Ovary (tissue), 3 donors: ENCODE measurements at regions not wholly inside any gene's neighbourhood (a gene's known extent, or its start where the extent isn't known, plus 50 kb on each side); places are given as distances from the start of the nearest gene placed in this dataset.

Experiments
- CTCF ChIP-seq, 3 donors: fragments of 450-650 bp in 2 of 3; fragments of 200-600 bp in 1 of 3; IDR thresholded peaks; one replicate each; pipeline versions ENCODE4 v1.5.1 to v1.8.0; 2016 to 2022; ENCODE audit warnings: antibody characterized with exemption in 3 of 3, mild to moderate bottlenecking in 1 of 3
- POLR2A ChIP-seq: fragments of 450-650 bp; IDR thresholded peaks from one replicate; pipeline ENCODE4 v1.6.1; 2017; ENCODE audit warnings: antibody characterized with exemption, mild to moderate bottlenecking, moderate library complexity
- donor health status: DM: no; HTN: no; CAD: no.

- TF ChIP-seq CTCF (IDR thresholded peaks at IDR 0.05) (no peak), POLR2A (no peak)
These were observed 585.0 kb upstream of the LRATD1 start for GRCh38 chr2:14047491-14047890.
